OCI-LY7 (cell line): ENCODE measurements at regions not wholly inside any gene's neighbourhood (a gene's known extent, or its start where the extent isn't known, plus 50 kb on each side); places are given as distances from the start of the nearest gene placed in this dataset.

Experiments
- BruUV-seq: library from RNA; stranded (reverse); fragments of 400-500 nt; replicated peaks from 2 replicates; lab custom pipeline; 2021; lab: Mats Ljungman, UMichigan
- CTCF ChIA-PET: fragments of 300-600 bp; sonication (Branson Sonifier 250); formaldehyde crosslinking; loops from one replicate; lab custom pipeline; 2022; ENCODE audit warnings: antibody characterized with exemption; ENCODE audit not compliant: unreplicated experiment; lab: Charles Lee
- POLR2A ChIA-PET: fragments of 300-600 bp; sonication (Branson Sonifier 250); formaldehyde crosslinking; loops from one replicate; lab custom pipeline; 2022; ENCODE audit warnings: antibody characterized with exemption; lab: Charles Lee
- DNase-seq: peaks from one replicate; pipeline ENCODE4 v3.0.0-alpha.2; 2015; ENCODE audit warnings: low spot score
- H2AFZ ChIP-seq: fragments of 200-600 bp; sonication (generic), shearing (Covaris generic); 2 replicates; pipeline ENCODE4 v1.6.1; 2014; ENCODE audit warnings: mild to moderate bottlenecking, antibody characterized with exemption, low read length, moderate library complexity
- H3K27ac ChIP-seq: fragments of 200-600 bp; sonication (generic); 2 replicates; pipeline ENCODE4 v1.5.1; 2014; ENCODE audit warnings: mixed run types, low read depth, mild to moderate bottlenecking, moderate library complexity, low read length, inconsistent platforms; ENCODE audit not compliant: poor library complexity, severe bottlenecking
- H3K36me3 ChIP-seq: fragments of 200-600 bp; sonication (generic); 2 replicates; pipeline ENCODE4 v1.6.1; 2014; ENCODE audit warnings: mild to moderate bottlenecking, antibody characterized with exemption, low read length, moderate library complexity, mixed read lengths; ENCODE audit not compliant: insufficient read depth
- H3K4me1 ChIP-seq: fragments of 200-600 bp; sonication (generic); 2 replicates; pipeline ENCODE4 v1.5.1; 2014; ENCODE audit warnings: mild to moderate bottlenecking, low read length; ENCODE audit not compliant: insufficient read depth, poor library complexity, severe bottlenecking
- H3K4me2 ChIP-seq: fragments of 200-600 bp; sonication (generic); 2 replicates; pipeline ENCODE4 v1.6.1; 2014; ENCODE audit warnings: mild to moderate bottlenecking, low read length
- H3K4me3 ChIP-seq: fragments of 200-600 bp; sonication (generic); 2 replicates; pipeline ENCODE4 v1.5.1; 2014; ENCODE audit warnings: mild to moderate bottlenecking, low read depth, low read length; ENCODE audit not compliant: poor library complexity, severe bottlenecking
- H3K79me2 ChIP-seq: fragments of 200-600 bp; sonication (generic); 2 replicates; pipeline ENCODE4 v1.6.1; 2016; ENCODE audit warnings: low read depth, mild to moderate bottlenecking, low read length, moderate library complexity, mixed read lengths; ENCODE audit not compliant: insufficient read depth
- H3K9me2 ChIP-seq: fragments of 200-600 bp; sonication (generic); 2 replicates; pipeline ENCODE4 v1.6.1; 2016; ENCODE audit warnings: mild to moderate bottlenecking, low read length, mixed read lengths; ENCODE audit not compliant: insufficient read depth
- H3K9me3 ChIP-seq: fragments of 200-600 bp; sonication (generic); 2 replicates; pipeline ENCODE4 v1.6.1; 2014; ENCODE audit warnings: mild to moderate bottlenecking, mixed run types, low read length, mixed read lengths
- H4K20me1 ChIP-seq: fragments of 200-600 bp; sonication (generic); 2 replicates; pipeline ENCODE4 v1.6.1; 2014; ENCODE audit warnings: mild to moderate bottlenecking, antibody characterized with exemption, low read length, moderate library complexity, mixed read lengths; ENCODE audit not compliant: insufficient read depth
- EZH2phosphoT487 ChIP-seq: fragments of 200-600 bp; sonication (generic); IDR thresholded peaks from 2 replicates; pipeline ENCODE4 v1.6.1; 2018; ENCODE audit warnings: low read depth, borderline replicate concordance, mild to moderate bottlenecking, mixed run types, antibody characterized with exemption, low read length, moderate library complexity, mixed read lengths
- intact Hi-C: fragments of 100-400 bp; cut with micrococcal nuclease; formaldehyde crosslinking; loops from one replicate; pipeline ENCODE4 v1.10.0; 2022; ENCODE audit not compliant: unreplicated experiment
- TF ChIP-seq, protein P1 (sequence below): fragments of 200-600 bp; sonication (generic); conservative IDR thresholded peaks from 2 replicates; pipeline ENCODE4 v1.5.1; 2014; ENCODE audit warnings: mild to moderate bottlenecking, antibody characterized with exemption, low read length, moderate library complexity, mixed read lengths

- ChIA-PET CTCF (no interaction called here), POLR2A (interaction anchor here (0.5 kb wide), 1 partner anchor 1246 kb away, joined by 3 read pairs; no protein-coding TSS in a partner anchor)
- Histone ChIP-seq H3K79me2 (no peaks in the 10 kb centered on the region), H3K4me1 (no peaks in the 10 kb centered on the region), H3K9me3 (no peaks in the 10 kb centered on the region), H3K9me2 (no peaks in the 10 kb centered on the region), H4K20me1 (no peaks in the 10 kb centered on the region), H2AFZ (no peak overlapping the region), H3K4me3 (no peak overlapping the region), H3K27ac (no peak overlapping the region), H3K4me2 (no peak overlapping the region), H3K36me3 (no peaks in the 10 kb centered on the region)
- no peak for DNase-seq
- TF ChIP-seq, protein P1, sequence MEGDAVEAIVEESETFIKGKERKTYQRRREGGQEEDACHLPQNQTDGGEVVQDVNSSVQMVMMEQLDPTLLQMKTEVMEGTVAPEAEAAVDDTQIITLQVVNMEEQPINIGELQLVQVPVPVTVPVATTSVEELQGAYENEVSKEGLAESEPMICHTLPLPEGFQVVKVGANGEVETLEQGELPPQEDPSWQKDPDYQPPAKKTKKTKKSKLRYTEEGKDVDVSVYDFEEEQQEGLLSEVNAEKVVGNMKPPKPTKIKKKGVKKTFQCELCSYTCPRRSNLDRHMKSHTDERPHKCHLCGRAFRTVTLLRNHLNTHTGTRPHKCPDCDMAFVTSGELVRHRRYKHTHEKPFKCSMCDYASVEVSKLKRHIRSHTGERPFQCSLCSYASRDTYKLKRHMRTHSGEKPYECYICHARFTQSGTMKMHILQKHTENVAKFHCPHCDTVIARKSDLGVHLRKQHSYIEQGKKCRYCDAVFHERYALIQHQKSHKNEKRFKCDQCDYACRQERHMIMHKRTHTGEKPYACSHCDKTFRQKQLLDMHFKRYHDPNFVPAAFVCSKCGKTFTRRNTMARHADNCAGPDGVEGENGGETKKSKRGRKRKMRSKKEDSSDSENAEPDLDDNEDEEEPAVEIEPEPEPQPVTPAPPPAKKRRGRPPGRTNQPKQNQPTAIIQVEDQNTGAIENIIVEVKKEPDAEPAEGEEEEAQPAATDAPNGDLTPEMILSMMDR = no peak
- TF ChIP-seq EZH2phosphoT487 = no peak
- no TSS peak for BruUV-seq
- intact Hi-C loops = no loop called here
Measured at GRCh38 chr2:153096272-153096671, 377.9 kb downstream of the ARL6IP6 start.

- H3K9me2 ChIP-seq = no peaks in the 10 kb centered on the region
- no peak for TF ChIP-seq EZH2phosphoT487
- TF ChIP-seq, protein P1 = no peak
- H3K27ac ChIP-seq = no peak overlapping the region
- no peak overlapping the region for H2AFZ ChIP-seq
- H4K20me1 ChIP-seq = no peaks in the 10 kb centered on the region
- no peak for DNase-seq
- no peak overlapping the region for H3K4me2 ChIP-seq
- ChIA-PET POLR2A (interaction anchor here (0.8 kb wide), 1 partner anchor 8 kb away, joined by 4 read pairs; no protein-coding TSS in a partner anchor), CTCF (no interaction called here)
- BruUV-seq = no TSS peak
- H3K9me3 ChIP-seq = no peaks in the 10 kb centered on the region
- H3K4me3 ChIP-seq = no peak overlapping the region
- H3K36me3 ChIP-seq = no peaks in the 10 kb centered on the region
- H3K4me1 ChIP-seq = no peaks in the 10 kb centered on the region
- H3K79me2 ChIP-seq = no peaks in the 10 kb centered on the region
- intact Hi-C loops = no loop called here
Measured at GRCh38 chr2:153091344-153091743, 372.9 kb downstream of the ARL6IP6 start.

DNA sequence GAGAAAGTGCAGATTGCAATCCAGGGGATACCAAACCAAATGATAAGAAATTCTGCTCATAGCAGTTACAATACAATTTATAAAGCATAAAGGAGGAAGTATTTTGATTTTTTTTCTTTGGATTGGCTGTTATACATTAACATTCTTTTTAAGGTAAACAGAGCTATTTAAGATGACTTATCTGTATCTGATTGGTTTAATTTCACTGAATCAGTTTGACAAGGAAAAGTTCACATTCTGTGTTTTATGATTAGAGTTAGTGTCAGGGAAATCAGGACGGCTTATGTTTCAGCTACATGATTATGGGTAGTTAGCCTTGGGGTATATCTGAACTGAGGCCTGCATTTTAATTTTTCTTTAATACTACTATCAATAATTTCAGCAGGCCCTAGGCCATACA lies 360.9 kb downstream of the ARL6IP6 start:
- no TSS peak for BruUV-seq
- ChIA-PET POLR2A (no interaction called here), CTCF (no interaction called here)
- no peak overlapping the region for H3K27ac ChIP-seq
- H3K4me1 ChIP-seq = no peaks in the 10 kb centered on the region
- no peaks in the 10 kb centered on the region for H3K9me3 ChIP-seq
- no peaks in the 10 kb centered on the region for H3K9me2 ChIP-seq
- no peaks in the 10 kb centered on the region for H3K79me2 ChIP-seq
- TF ChIP-seq, protein P1 = no peak
- no peak for TF ChIP-seq EZH2phosphoT487
- H3K36me3 ChIP-seq = no peaks in the 10 kb centered on the region
- H2AFZ ChIP-seq = no peak overlapping the region
- H3K4me3 ChIP-seq = no peak overlapping the region
- no peaks in the 10 kb centered on the region for H4K20me1 ChIP-seq
- H3K4me2 ChIP-seq = no peak overlapping the region
- intact Hi-C loops = no loop called here
- DNase-seq = no peak
